Activated T-cell treated with anti-CD3 and anti-CD28 coated beads, Interleukin-2, amount 50 U/mL, for 24 hours (primary cell): ENCODE measurements at regions not wholly inside any gene's neighbourhood (a gene's known extent, or its start where the extent isn't known, plus 50 kb on each side); places are given as distances from the start of the nearest gene placed in this dataset.

Experiments
- DNase-seq: peaks from one replicate; pipeline ENCODE4 v3.0.0-alpha.2; 2020
- H3K27ac Mint-ChIP-seq: 2 replicates; pipeline ENCODE4 v1.8.0; 2020; ENCODE audit warnings: mild to moderate bottlenecking, mixed read lengths
- H3K27me3 Mint-ChIP-seq: 2 replicates; pipeline ENCODE4 v1.8.0; 2020; ENCODE audit warnings: mixed read lengths
- H3K36me3 Mint-ChIP-seq: 2 replicates; pipeline ENCODE4 v1.8.0; 2020; ENCODE audit warnings: low read depth, mixed read lengths
- H3K4me1 Mint-ChIP-seq: 2 replicates; pipeline ENCODE4 v1.8.0; 2020; ENCODE audit warnings: low read depth, mixed read lengths
- H3K4me3 Mint-ChIP-seq: 2 replicates; pipeline ENCODE4 v1.8.0; 2020; ENCODE audit warnings: mild to moderate bottlenecking, moderate library complexity, mixed read lengths
- H3K9me3 Mint-ChIP-seq: 2 replicates; pipeline ENCODE4 v1.8.0; 2020; ENCODE audit warnings: mixed read lengths

- no peaks in the 10 kb centered on the region for H3K27me3 Mint-ChIP-seq
- no peaks in the 10 kb centered on the region for H3K36me3 Mint-ChIP-seq
- DNase-seq, result no peak
- no peak overlapping the region for H3K4me3 Mint-ChIP-seq
- no peak overlapping the region for H3K27ac Mint-ChIP-seq
- no peaks in the 10 kb centered on the region for H3K4me1 Mint-ChIP-seq
- peaks cover 11% of the 10 kb centered on the region for H3K9me3 Mint-ChIP-seq
These were observed 151.1 kb upstream of the NT5C1B start for GRCh38 chr2:18740474-18740881.

GRCh38 chr2:18731666-18732065, 142.3 kb upstream of the NT5C1B start:
- H3K27me3 Mint-ChIP-seq, result no peaks in the 10 kb centered on the region
- no peaks in the 10 kb centered on the region for H3K4me1 Mint-ChIP-seq
- peaks cover 15% of the 10 kb centered on the region for H3K9me3 Mint-ChIP-seq
- DNase-seq, result no peak
- no peak overlapping the region for H3K27ac Mint-ChIP-seq
- no peaks in the 10 kb centered on the region for H3K36me3 Mint-ChIP-seq
- H3K4me3 Mint-ChIP-seq, result no peak overlapping the region

GRCh38 chr2:18724371-18725145, 135.2 kb upstream of the NT5C1B start:
- H3K4me3 Mint-ChIP-seq, result no peak overlapping the region
- no peaks in the 10 kb centered on the region for H3K4me1 Mint-ChIP-seq
- no peak for DNase-seq
- no peaks in the 10 kb centered on the region for H3K27me3 Mint-ChIP-seq
- peaks cover 2% of the 10 kb centered on the region for H3K36me3 Mint-ChIP-seq
- no peaks in the 10 kb centered on the region for H3K9me3 Mint-ChIP-seq
- H3K27ac Mint-ChIP-seq, result no peak overlapping the region

GRCh38 chr2:18723219-18723618, 133.8 kb upstream of the NT5C1B start:
- H3K9me3 Mint-ChIP-seq, result no peaks in the 10 kb centered on the region
- no peak for DNase-seq
- H3K27ac Mint-ChIP-seq, result no peak overlapping the region

GRCh38 chr2:18722101-18722500, 132.7 kb upstream of the NT5C1B start:
- no peaks in the 10 kb centered on the region for H3K27me3 Mint-ChIP-seq
- no peak overlapping the region for H3K27ac Mint-ChIP-seq
- no peaks in the 10 kb centered on the region for H3K9me3 Mint-ChIP-seq
- H3K4me1 Mint-ChIP-seq, result no peaks in the 10 kb centered on the region
- no peak overlapping the region for H3K4me3 Mint-ChIP-seq
- peaks cover 2% of the 10 kb centered on the region for H3K36me3 Mint-ChIP-seq
- no peak for DNase-seq

More at GRCh38 chr2:18723219-18723618, 133.8 kb upstream of the NT5C1B start:
- Mint-ChIP-seq H3K4me1 (no peaks in the 10 kb centered on the region), H3K4me3 (no peak overlapping the region), H3K36me3 (peaks cover 2% of the 10 kb centered on the region), H3K27me3 (no peaks in the 10 kb centered on the region)

GRCh38 chr2:18721038-18721922, 131.9 kb upstream of the NT5C1B start:
- H3K4me1 Mint-ChIP-seq, result no peaks in the 10 kb centered on the region
- H3K9me3 Mint-ChIP-seq, result no peaks in the 10 kb centered on the region
- no peak overlapping the region for H3K27ac Mint-ChIP-seq
- no peak overlapping the region for H3K4me3 Mint-ChIP-seq
- H3K36me3 Mint-ChIP-seq, result peaks cover 2% of the 10 kb centered on the region
- DNase-seq, result no peak
- no peaks in the 10 kb centered on the region for H3K27me3 Mint-ChIP-seq

GRCh38 chr2:18719978-18720775, 130.8 kb upstream of the NT5C1B start:
- no peak for DNase-seq
- no peaks in the 10 kb centered on the region for H3K4me1 Mint-ChIP-seq
- no peak overlapping the region for H3K4me3 Mint-ChIP-seq
- H3K9me3 Mint-ChIP-seq, result no peaks in the 10 kb centered on the region
- H3K27ac Mint-ChIP-seq, result no peak overlapping the region
- no peaks in the 10 kb centered on the region for H3K27me3 Mint-ChIP-seq
- peaks cover 6% of the 10 kb centered on the region for H3K36me3 Mint-ChIP-seq

- DNase-seq, result no peak
- H3K27me3 Mint-ChIP-seq, result no peaks in the 10 kb centered on the region
- no peak overlapping the region for H3K4me3 Mint-ChIP-seq
These were observed 118.9 kb upstream of the NT5C1B start for GRCh38 chr2:18708203-18708715.

GRCh38 chr2:18706001-18706400, 116.6 kb upstream of the NT5C1B start:
- H3K9me3 Mint-ChIP-seq, result no peaks in the 10 kb centered on the region
- H3K36me3 Mint-ChIP-seq, result no peaks in the 10 kb centered on the region
- no peak for DNase-seq
- H3K4me1 Mint-ChIP-seq, result peaks cover 1% of the 10 kb centered on the region
- H3K4me3 Mint-ChIP-seq, result no peak overlapping the region
- no peak overlapping the region for H3K27ac Mint-ChIP-seq
- no peaks in the 10 kb centered on the region for H3K27me3 Mint-ChIP-seq

More at GRCh38 chr2:18708203-18708715, 118.9 kb upstream of the NT5C1B start:
- peaks cover 2% of the 10 kb centered on the region for H3K36me3 Mint-ChIP-seq
- H3K4me1 Mint-ChIP-seq, result peaks cover 1% of the 10 kb centered on the region
- H3K9me3 Mint-ChIP-seq, result peaks cover 6% of the 10 kb centered on the region
- no peak overlapping the region for H3K27ac Mint-ChIP-seq

GRCh38 chr2:18704276-18704675, 114.9 kb upstream of the NT5C1B start:
- peaks cover 1% of the 10 kb centered on the region for H3K4me1 Mint-ChIP-seq
- H3K27me3 Mint-ChIP-seq, result no peaks in the 10 kb centered on the region
- H3K4me3 Mint-ChIP-seq, result no peak overlapping the region
- no peaks in the 10 kb centered on the region for H3K9me3 Mint-ChIP-seq
- no peaks in the 10 kb centered on the region for H3K36me3 Mint-ChIP-seq
- no peak overlapping the region for H3K27ac Mint-ChIP-seq
- DNase-seq, result no peak

GRCh38 chr2:18703555-18703954, 114.2 kb upstream of the NT5C1B start:
- no peak overlapping the region for H3K27ac Mint-ChIP-seq

GRCh38 chr2:18701981-18702380, 112.6 kb upstream of the NT5C1B start:
- no peak for DNase-seq
- Mint-ChIP-seq H3K36me3 (no peaks in the 10 kb centered on the region), H3K9me3 (no peaks in the 10 kb centered on the region), H3K4me3 (no peak overlapping the region), H3K27ac (no peak overlapping the region), H3K4me1 (peaks cover 1% of the 10 kb centered on the region), H3K27me3 (no peaks in the 10 kb centered on the region)

More at GRCh38 chr2:18703555-18703954, 114.2 kb upstream of the NT5C1B start:
- no peak overlapping the region for H3K4me3 Mint-ChIP-seq
- no peaks in the 10 kb centered on the region for H3K9me3 Mint-ChIP-seq
- H3K27me3 Mint-ChIP-seq, result no peaks in the 10 kb centered on the region
- peaks cover 1% of the 10 kb centered on the region for H3K4me1 Mint-ChIP-seq
- H3K36me3 Mint-ChIP-seq, result no peaks in the 10 kb centered on the region
- no peak for DNase-seq

- Mint-ChIP-seq H3K9me3 (no peaks in the 10 kb centered on the region), H3K4me1 (peaks cover 1% of the 10 kb centered on the region), H3K36me3 (no peaks in the 10 kb centered on the region), H3K27ac (no peak overlapping the region), H3K27me3 (no peaks in the 10 kb centered on the region), H3K4me3 (no peak overlapping the region)
- no peak for DNase-seq
These were observed 112.2 kb upstream of the NT5C1B start for GRCh38 chr2:18701546-18701945.

GRCh38 chr2:18690342-18690741, 101.0 kb upstream of the NT5C1B start:
- peaks cover 9% of the 10 kb centered on the region for H3K36me3 Mint-ChIP-seq

More at GRCh38 chr2:18690342-18690741, 101.0 kb upstream of the NT5C1B start:
- Mint-ChIP-seq H3K4me3 (no peak overlapping the region), H3K4me1 (no peaks in the 10 kb centered on the region), H3K27ac (no peak overlapping the region), H3K27me3 (no peaks in the 10 kb centered on the region), H3K9me3 (no peaks in the 10 kb centered on the region)
- DNase-seq, result no peak
